NCI-H226 (cell line): ENCODE measurements at regions not wholly inside any gene's neighbourhood (a gene's known extent, or its start where the extent isn't known, plus 50 kb on each side); places are given as distances from the start of the nearest gene placed in this dataset.
A peak's percentile ranks its signal among the peaks of the same experiment; 100 is the strongest.

ENCODE experiments used
- DNase-seq: peaks from one replicate; pipeline ENCODE4 v3.0.0-alpha.2; 2015

DNA sequence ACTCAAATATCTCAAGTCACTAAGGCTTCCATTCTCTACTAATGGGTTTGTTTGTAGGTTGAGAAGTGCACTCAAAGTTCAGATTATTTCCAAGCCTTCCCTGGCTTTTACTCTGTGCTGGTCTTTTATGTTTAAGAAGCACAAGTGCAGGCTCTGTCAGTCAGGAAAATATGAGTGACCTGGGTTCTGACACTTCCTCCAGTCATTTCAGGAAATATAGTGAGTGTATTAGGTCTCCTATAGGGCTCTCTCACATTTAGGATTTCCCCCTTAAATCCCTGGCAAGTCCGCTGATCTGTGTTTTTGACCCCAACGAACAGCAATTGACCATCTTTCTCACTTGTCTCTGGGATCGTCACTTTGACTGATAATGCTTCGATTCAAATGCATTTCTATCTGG, 210.2 kb downstream of the ARPP21 start:
- DNase-seq = no peak

DNA sequence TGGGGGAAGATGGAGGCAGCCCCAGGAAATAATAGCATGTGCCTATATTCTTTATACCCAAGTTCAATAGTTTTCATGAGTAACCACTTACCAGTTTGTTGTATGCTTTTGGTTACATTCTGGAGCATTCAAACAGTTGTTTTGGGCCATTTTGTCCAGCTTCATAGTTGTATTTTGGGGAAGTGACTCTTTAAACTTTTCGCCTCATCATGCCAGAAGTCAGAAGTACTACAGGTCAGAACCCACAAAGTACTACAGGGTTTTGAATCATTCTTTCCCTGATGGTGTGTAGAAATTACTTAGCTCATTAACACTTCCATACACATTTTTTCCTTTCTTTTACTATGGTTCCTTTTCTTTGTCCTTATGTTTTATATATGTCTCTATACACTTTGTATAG, 210.6 kb downstream of the ARPP21 start:
- no peak for DNase-seq

DNA sequence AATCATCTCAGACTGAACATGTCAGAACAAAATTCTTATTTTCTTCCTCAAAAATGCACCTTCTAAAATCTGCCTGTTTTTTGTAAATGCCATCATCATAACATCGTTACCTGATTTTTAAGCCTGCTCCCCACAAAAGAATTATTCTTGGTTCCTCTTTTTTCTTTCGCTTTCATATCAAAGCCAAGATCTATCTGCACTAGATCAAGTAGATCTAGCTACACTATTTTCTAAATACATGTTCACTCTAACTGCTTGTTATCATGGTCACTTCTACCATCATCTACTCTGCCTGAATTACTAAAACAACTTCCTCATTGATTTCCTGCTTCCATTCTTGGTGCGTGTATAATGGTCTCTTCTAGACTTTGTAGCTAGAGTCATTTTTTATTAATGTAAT, 217.7 kb downstream of the ARPP21 start:
- DNase-seq = no peak

- DNase-seq = no peak
Observed at GRCh38 chr3:35862057-35862456, 222.7 kb downstream of the ARPP21 start.

GRCh38 chr3:35864871-35865270, 225.5 kb downstream of the ARPP21 start:
- no peak for DNase-seq

DNA sequence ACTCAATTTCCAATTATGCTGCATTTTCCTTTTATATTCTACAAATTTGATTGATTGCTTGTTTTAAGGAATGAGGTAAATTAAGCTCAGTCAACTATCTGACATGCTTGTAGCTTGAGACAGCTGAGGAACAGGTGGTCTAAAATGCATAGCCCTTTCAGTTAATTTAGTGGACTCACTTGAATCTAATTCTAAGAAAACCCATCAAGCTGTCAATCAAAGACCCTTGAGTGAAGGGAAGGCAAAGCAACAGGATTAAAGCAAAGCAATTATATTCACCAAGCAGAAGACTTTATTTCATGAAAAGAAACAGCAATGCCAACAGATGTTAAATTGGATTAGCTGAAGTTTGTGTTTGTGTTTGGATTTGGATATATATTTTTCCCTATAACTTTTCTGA, 228.5 kb downstream of the ARPP21 start:
- DNase-seq = no peak

GRCh38 chr3:35871009-35871408, 231.7 kb downstream of the ARPP21 start:
- no peak for DNase-seq

- DNase-seq = no peak
Observed at GRCh38 chr3:35883929-35884328, 244.6 kb downstream of the ARPP21 start.

DNA sequence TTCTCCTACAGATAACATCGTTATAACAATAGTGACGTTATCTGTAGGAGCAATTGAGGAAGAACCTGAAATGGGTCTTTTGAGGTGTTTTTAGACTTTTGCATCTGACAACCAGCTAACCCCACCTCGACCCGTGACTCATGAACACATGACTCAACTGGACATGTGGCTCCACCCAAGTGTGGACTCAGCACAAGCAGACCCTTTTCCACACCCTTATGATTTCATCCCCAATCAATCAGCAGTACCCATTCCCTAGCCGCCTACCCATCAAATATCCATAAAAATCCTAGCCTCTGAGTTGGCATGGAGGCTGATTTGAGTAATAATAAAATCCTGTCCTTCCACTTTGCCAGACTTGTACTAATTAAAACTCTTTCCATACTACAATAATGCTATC, 255.4 kb downstream of the ARPP21 start:
- no peak for DNase-seq

DNA sequence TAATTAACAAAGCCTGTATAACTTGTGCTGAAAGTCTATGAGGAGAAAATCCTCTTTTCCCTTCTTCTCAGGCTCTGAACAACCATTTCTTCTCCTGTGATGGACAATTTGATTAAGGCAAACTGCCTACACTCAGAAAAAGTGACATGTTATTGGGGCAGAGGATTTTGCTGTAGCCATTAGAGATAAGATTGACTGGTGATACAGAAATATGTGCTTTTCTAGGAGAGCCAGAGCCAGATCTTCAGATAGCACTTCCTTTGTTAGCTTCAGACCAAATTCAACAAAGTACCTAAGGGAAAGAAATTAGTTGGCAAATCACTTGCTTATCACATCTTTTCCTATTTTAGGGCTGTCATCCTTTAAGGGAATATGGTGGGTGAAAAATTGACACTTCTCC, 259.9 kb downstream of the ARPP21 start:
- no peak for DNase-seq

- DNase-seq = no peak
Observed at GRCh38 chr3:35900079-35900478, 260.8 kb downstream of the ARPP21 start.

DNA sequence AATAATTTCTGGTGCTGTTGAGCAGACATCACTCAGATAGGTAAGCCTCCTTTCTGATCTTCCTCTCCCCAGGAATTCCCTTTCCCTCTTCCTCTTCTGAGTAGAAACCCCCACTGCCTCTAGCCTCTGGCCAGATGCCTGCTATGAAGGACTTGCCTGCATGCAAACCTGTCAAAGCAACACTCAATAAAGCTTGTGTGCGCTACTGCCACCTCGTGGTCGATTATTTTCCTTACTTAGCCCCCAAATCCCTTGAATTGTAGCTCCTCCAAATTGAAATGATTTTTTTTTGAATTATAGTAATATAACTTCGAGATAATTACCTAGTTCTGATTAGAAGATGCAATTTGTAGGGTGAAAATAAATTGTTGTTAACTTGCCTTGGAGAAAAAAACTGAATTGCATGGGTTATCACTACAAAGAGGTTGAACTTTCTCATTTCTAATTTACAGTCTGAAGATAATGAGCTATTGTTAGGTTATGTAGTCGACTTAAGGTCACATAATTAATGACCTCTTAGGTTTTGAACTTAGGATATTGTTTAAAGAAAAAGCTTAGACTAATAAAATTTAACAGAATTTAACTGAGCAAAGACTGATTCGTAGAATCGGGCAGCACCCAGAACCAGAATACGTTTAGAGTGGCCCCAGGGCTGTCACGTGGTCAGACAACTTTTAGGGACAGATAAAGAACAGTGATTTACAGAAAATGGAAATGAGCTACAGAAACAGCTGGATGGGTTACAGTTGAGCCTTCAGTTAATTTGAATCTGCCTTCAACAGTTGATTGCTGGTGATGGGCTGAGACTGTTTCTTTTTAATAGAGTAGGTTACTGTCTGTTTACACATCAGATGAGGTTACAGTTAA, 269.3 kb downstream of the ARPP21 start:
- DNase-seq = peak; percentile 43

DNA sequence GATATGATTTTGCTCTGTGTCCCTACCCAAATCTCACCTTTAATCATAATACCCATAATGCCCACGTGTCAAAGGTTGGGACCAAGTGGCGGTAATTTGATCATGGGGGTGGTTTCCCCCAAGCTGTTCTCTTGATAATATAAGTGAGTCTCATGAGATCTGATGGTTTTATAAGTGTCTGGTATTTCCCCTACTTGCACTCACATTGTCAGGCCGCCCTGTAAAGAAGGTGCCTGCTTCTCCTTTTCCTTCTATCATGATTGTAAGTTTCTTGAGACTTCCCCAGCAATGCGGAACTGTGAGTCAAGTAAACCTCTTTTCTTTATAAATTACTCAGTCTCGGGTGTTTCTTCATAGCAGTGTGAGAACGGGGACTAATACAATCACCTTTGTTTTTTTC, 279.8 kb downstream of the ARPP21 start:
- no peak for DNase-seq

DNA sequence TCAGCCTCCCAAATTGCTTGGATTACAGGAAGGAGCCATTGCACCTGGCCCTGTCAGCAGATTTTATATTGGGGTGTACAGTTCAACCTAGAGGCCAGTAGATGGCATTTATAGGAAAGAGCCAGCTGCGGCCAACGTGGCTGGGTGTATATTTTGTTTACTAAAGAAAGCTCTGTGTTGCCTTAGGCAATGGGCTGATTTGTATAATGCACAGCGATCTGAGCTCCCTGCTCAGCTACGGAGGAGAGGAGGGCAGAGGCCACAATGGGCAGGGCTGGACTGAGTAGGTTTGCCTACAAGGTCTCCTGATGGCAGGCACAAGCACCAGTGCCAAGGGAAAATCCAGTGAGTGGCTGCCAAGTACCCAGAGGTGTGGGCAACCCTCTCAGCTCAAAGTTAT, 282.4 kb downstream of the ARPP21 start:
- no peak for DNase-seq

DNA sequence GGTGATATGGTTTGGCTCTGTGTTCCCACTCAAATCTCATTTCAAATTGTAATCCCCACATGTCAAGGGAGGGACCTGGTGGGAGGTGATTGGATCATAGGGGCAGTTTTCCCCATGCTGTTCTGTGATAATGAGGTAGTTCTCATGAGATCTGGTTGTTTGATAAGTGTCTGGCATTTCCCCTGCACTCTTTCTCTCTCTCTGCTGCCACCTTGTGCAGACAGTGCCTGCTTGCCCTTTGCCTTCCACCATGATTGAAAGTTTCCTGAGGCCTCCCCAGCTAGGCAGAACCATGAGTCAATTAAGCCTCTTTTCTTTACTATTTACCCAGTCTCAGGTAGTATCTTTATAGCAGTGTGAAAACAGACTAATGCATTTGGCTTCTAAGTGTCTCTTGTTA, 284.7 kb downstream of the ARPP21 start:
- DNase-seq = peak; percentile 39

- no peak for DNase-seq
Observed at GRCh38 chr3:35927441-35927840, 288.1 kb downstream of the ARPP21 start.

- DNase-seq = peak; percentile 72
Observed at GRCh38 chr3:35929158-35929557, 289.8 kb downstream of the ARPP21 start.

GRCh38 chr3:35931867-35932266, 292.5 kb downstream of the ARPP21 start:
- DNase-seq = no peak

GRCh38 chr3:35932995-35933394, 293.7 kb downstream of the ARPP21 start:
- peak; percentile 87 for DNase-seq

DNA sequence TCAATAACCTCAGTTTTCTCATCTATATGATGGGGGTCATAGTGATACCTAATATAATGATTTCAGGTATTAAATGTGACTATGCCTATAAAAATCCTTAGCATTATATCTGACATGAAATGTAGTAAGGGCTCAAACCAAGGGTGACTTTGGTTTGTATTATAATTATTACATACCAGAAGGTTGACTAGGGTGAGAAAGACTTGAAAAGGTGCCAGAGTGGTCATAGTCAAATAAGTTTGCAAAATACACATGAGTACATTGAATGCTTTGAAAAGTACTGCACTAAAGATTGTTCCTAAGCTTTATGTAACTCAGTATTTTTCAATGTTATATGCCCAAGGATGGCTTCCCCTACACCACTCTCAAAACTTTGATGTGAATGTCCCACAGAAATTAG, 297.2 kb downstream of the ARPP21 start:
- DNase-seq = peak; percentile 36

GRCh38 chr3:35944926-35945710, 305.8 kb downstream of the ARPP21 start:
- peak; percentile 50 for DNase-seq

GRCh38 chr3:35946121-35946853, 307.0 kb downstream of the ARPP21 start:
- peak; percentile 19 for DNase-seq

DNA sequence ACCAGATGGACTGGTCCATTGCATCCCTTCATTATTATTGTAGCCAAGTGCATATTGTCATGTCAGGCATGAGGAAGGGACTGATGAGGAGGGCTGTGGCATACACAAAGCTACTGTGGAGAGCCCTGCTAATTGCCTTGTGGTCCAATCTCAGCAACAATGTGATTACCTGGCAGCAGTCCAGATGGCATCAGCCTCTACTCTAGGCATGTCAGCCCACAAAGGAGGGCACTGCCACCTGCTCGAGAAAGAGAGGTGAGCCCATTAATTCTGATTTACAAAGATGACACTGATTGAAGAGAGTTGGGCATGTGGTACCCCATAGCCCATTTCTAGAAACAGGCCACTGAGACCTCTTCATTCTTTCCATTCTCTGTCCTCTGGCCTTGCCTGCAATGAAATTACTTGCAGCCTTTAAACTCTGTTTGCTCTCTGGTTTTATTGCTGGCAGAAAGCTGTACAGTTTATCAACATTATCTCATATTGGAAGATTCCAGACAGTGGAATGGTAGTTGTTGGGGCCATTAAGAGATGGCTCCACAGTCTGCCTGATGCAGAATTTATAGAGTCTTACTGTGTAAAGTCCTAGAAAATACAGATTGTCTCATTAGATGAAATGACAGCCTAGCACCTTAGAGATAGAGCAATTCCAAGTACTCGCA, 307.7 kb downstream of the ARPP21 start:
- DNase-seq = no peak
